Left kidney (tissue), 1 donor: ENCODE measurements at regions not wholly inside any gene's neighbourhood (a gene's known extent, or its start where the extent isn't known, plus 50 kb on each side); places are given as distances from the start of the nearest gene placed in this dataset.

Experiments used
- DNase-seq: peaks from one replicate; pipeline ENCODE4 v3.0.0-alpha.2; 2013

GRCh38 chr11:37006563-37006962, 408.5 kb upstream of the RAG2 start:
- DNase-seq, result no peak

GRCh38 chr11:37002831-37003230, 404.8 kb upstream of the RAG2 start:
- DNase-seq, result no peak

GRCh38 chr11:36997656-36998055, 399.6 kb upstream of the RAG2 start:
- DNase-seq, result no peak

GRCh38 chr11:36996795-36997194, 398.8 kb upstream of the RAG2 start:
- no peak for DNase-seq

- no peak for DNase-seq
These were observed 396.2 kb upstream of the RAG2 start for GRCh38 chr11:36994208-36994607.

- no peak for DNase-seq
These were observed 390.5 kb upstream of the RAG2 start for GRCh38 chr11:36988556-36988955.

GRCh38 chr11:36985562-36985961, 387.5 kb upstream of the RAG2 start:
- no peak for DNase-seq

GRCh38 chr11:36976741-36977140, 378.7 kb upstream of the RAG2 start:
- no peak for DNase-seq

GRCh38 chr11:36974771-36975170, 376.7 kb upstream of the RAG2 start:
- DNase-seq, result no peak

- peak; percentile 31 for DNase-seq
These were observed 355.9 kb upstream of the RAG2 start for GRCh38 chr11:36953976-36954375.

GRCh38 chr11:36948460-36949127, 350.6 kb upstream of the RAG2 start:
- no peak for DNase-seq

GRCh38 chr11:36945384-36945783, 347.3 kb upstream of the RAG2 start:
- no peak for DNase-seq

GRCh38 chr11:36933481-36933880, 335.4 kb upstream of the RAG2 start:
- no peak for DNase-seq

- DNase-seq, result no peak
These were observed 333.1 kb upstream of the RAG2 start for GRCh38 chr11:36931139-36931538.

GRCh38 chr11:36930256-36930655, 332.2 kb upstream of the RAG2 start:
- DNase-seq, result no peak

- DNase-seq, result no peak
These were observed 331.4 kb upstream of the RAG2 start for GRCh38 chr11:36929401-36929800.

GRCh38 chr11:36928621-36929020, 330.6 kb upstream of the RAG2 start:
- no peak for DNase-seq

GRCh38 chr11:36899800-36900199, 301.8 kb upstream of the RAG2 start:
- no peak for DNase-seq

GRCh38 chr11:36890841-36891240, 292.8 kb upstream of the RAG2 start:
- no peak for DNase-seq

GRCh38 chr11:36890121-36890679, 292.2 kb upstream of the RAG2 start:
- no peak for DNase-seq

GRCh38 chr11:36885154-36885553, 287.1 kb upstream of the RAG2 start:
- DNase-seq, result no peak

GRCh38 chr11:36878737-36879136, 280.7 kb upstream of the RAG2 start:
- DNase-seq, result no peak

- no peak for DNase-seq
These were observed 279.1 kb upstream of the RAG2 start for GRCh38 chr11:36877149-36877548.

- DNase-seq, result no peak
These were observed 278.2 kb upstream of the RAG2 start for GRCh38 chr11:36876266-36876665.
